Ascending aorta (tissue), 2 donors: ENCODE measurements at regions not wholly inside any gene's neighbourhood (a gene's known extent, or its start where the extent isn't known, plus 50 kb on each side); places are given as distances from the start of the nearest gene placed in this dataset.

Source experiments
- DNase-seq, 2 donors: peaks; one replicate each; pipeline ENCODE4 v3.0.0-alpha.2; 2019; ENCODE audit warnings: low spot score in 2 of 2
- H3K27ac ChIP-seq, 2 donors: fragments of 200-600 bp; sonication (generic); one replicate each; pipeline ENCODE4 v1.5.1; 2016 to 2017; ENCODE audit warnings: mild to moderate bottlenecking in 1 of 2
- H3K27me3 ChIP-seq: fragments of 200-600 bp; sonication (generic); one replicate; pipeline ENCODE4 v1.5.1; 2017
- H3K36me3 ChIP-seq, 2 donors: fragments of 200-600 bp; sonication (generic); one replicate each; pipeline ENCODE4 v1.5.1; 2016
- H3K4me1 ChIP-seq, 2 donors: fragments of 200-600 bp; sonication (generic); one replicate each; pipeline ENCODE4 v1.5.1; 2016 to 2017; ENCODE audit warnings: mild to moderate bottlenecking in 1 of 2
- H3K4me3 ChIP-seq, 2 donors: fragments of 200-600 bp; sonication (generic); one replicate each; pipeline ENCODE4 v1.5.1; 2016 to 2017; ENCODE audit warnings: mild to moderate bottlenecking in 1 of 2
- H3K9me3 ChIP-seq, 2 donors: fragments of 200-600 bp; sonication (generic); one replicate each; pipeline ENCODE4 v1.5.1; 2016
- CTCF ChIP-seq, 3 experiments: fragments of 200-600 bp in 2 of 3; fragments of 450-650 bp in 1 of 3; sonication (generic) in 2 of 3; IDR thresholded peaks; one replicate each; pipeline ENCODE4 v1.5.1; 2016 to 2019; ENCODE audit warnings: antibody characterized with exemption in 3 of 3, mild to moderate bottlenecking in 1 of 3, moderate library complexity in 1 of 3
- intact Hi-C: fragments of 100-400 bp; cut with DNase I; formaldehyde crosslinking; loops from one replicate; pipeline ENCODE4 v1.15.1; 2023

- no peaks in the 10 kb centered on the region for H3K4me1 ChIP-seq
- H3K27me3 ChIP-seq: no peaks in the 10 kb centered on the region
- TF ChIP-seq CTCF (IDR thresholded peaks at IDR 0.05): no peak
- no peaks in the 10 kb centered on the region for H3K9me3 ChIP-seq
- H3K4me3 ChIP-seq: no peak overlapping the region
- intact Hi-C loops: no loop called here
- no peaks in the 10 kb centered on the region for H3K36me3 ChIP-seq
- H3K27ac ChIP-seq: no peak overlapping the region
- no peak for DNase-seq
These were observed 745.6 kb upstream of the CXADR start for GRCh38 chr21:16767201-16767600.

- no peak overlapping the region for H3K4me3 ChIP-seq
- no peak for TF ChIP-seq CTCF (IDR thresholded peaks at IDR 0.05)
- H3K27ac ChIP-seq: no peak overlapping the region
- no peaks in the 10 kb centered on the region for H3K27me3 ChIP-seq
- intact Hi-C loops: no loop called here
- no peaks in the 10 kb centered on the region for H3K9me3 ChIP-seq
- no peaks in the 10 kb centered on the region for H3K36me3 ChIP-seq
- H3K4me1 ChIP-seq: no peaks in the 10 kb centered on the region
- DNase-seq: no peak
These were observed 744.7 kb upstream of the CXADR start for GRCh38 chr21:16768096-16768495.

- Histone ChIP-seq H3K9me3 (no peaks in the 10 kb centered on the region), H3K27ac (no peak overlapping the region), H3K27me3 (no peaks in the 10 kb centered on the region), H3K4me1 (no peaks in the 10 kb centered on the region), H3K4me3 (no peak overlapping the region), H3K36me3 (no peaks in the 10 kb centered on the region)
- no peak for TF ChIP-seq CTCF (IDR thresholded peaks at IDR 0.05)
- no peak for DNase-seq
- intact Hi-C loops: no loop called here
These were observed 742.6 kb upstream of the CXADR start for GRCh38 chr21:16770266-16770665.

GRCh38 chr21:16773206-16773605 lies 739.6 kb upstream of the CXADR start:
- no peak for DNase-seq
- Histone ChIP-seq H3K27me3 (no peaks in the 10 kb centered on the region), H3K9me3 (no peaks in the 10 kb centered on the region), H3K4me1 (no peaks in the 10 kb centered on the region), H3K36me3 (no peaks in the 10 kb centered on the region), H3K4me3 (no peak overlapping the region), H3K27ac (no peak overlapping the region)
- intact Hi-C loops: no loop called here
- no peak for TF ChIP-seq CTCF (IDR thresholded peaks at IDR 0.05)

- Histone ChIP-seq H3K27me3 (no peaks in the 10 kb centered on the region), H3K9me3 (no peaks in the 10 kb centered on the region), H3K4me3 (no peak overlapping the region), H3K27ac (no peak overlapping the region), H3K4me1 (no peaks in the 10 kb centered on the region), H3K36me3 (no peaks in the 10 kb centered on the region)
- intact Hi-C loops: no loop called here
- DNase-seq: no peak
- no peak for TF ChIP-seq CTCF (IDR thresholded peaks at IDR 0.05)
These were observed 737.8 kb upstream of the CXADR start for GRCh38 chr21:16775076-16775475.

- no peaks in the 10 kb centered on the region for H3K36me3 ChIP-seq
- intact Hi-C loops: no loop called here
- no peaks in the 10 kb centered on the region for H3K9me3 ChIP-seq
- no peak for DNase-seq
- TF ChIP-seq CTCF (IDR thresholded peaks at IDR 0.05): no peak
- H3K27me3 ChIP-seq: no peaks in the 10 kb centered on the region
- H3K4me1 ChIP-seq: no peaks in the 10 kb centered on the region
- H3K27ac ChIP-seq: no peak overlapping the region
- H3K4me3 ChIP-seq: no peak overlapping the region
These were observed 735.7 kb upstream of the CXADR start for GRCh38 chr21:16777041-16777720.
